Lower leg skin (tissue), 3 donors: ENCODE measurements at regions not wholly inside any gene's neighbourhood (a gene's known extent, or its start where the extent isn't known, plus 50 kb on each side); places are given as distances from the start of the nearest gene placed in this dataset.

Source experiments
- CTCF ChIP-seq, 3 donors: fragments of 450-650 bp; IDR thresholded peaks; one replicate each; pipeline ENCODE4 v1.5.1; 2016; ENCODE audit warnings: antibody characterized with exemption in 3 of 3, mild to moderate bottlenecking in 3 of 3, moderate library complexity in 2 of 3
- POLR2A ChIP-seq, 2 donors: fragments of 450-650 bp; IDR thresholded peaks; one replicate each; pipeline ENCODE4 v1.6.1; 2016 to 2017; ENCODE audit warnings: antibody characterized with exemption in 2 of 2, mild to moderate bottlenecking in 1 of 2, moderate library complexity in 1 of 2

- no peak for TF ChIP-seq CTCF (IDR thresholded peaks at IDR 0.05)
- TF ChIP-seq POLR2A (IDR thresholded peaks at IDR 0.05): no peak
Observed at GRCh38 chr16:86965840-86966550, 351.2 kb downstream of the C16orf95 start.
